Endodermal cell (in vitro differentiated cells): ENCODE measurements at regions not wholly inside any gene's neighbourhood (a gene's known extent, or its start where the extent isn't known, plus 50 kb on each side); places are given as distances from the start of the nearest gene placed in this dataset.

Experiments used
- DNase-seq: peaks from one replicate; pipeline ENCODE4 v3.0.0-alpha.2; 2017
- H3K27ac ChIP-seq: 2 replicates; pipeline ENCODE4 v1.5.1; 2013; ENCODE audit warnings: mild to moderate bottlenecking, low read depth, low read length, moderate library complexity
- H3K27me3 ChIP-seq: 2 replicates; pipeline ENCODE4 v1.6.1; 2013; ENCODE audit warnings: mild to moderate bottlenecking, low read length, moderate library complexity; ENCODE audit not compliant: insufficient read depth, control insufficient read depth, poor library complexity, severe bottlenecking
- H3K36me3 ChIP-seq: 2 replicates; pipeline ENCODE4 v1.7.0; 2013; ENCODE audit warnings: mild to moderate bottlenecking, low read length, moderate library complexity; ENCODE audit not compliant: control insufficient read depth, insufficient read depth
- H3K4me1 ChIP-seq: one replicate; pipeline ENCODE4 v1.7.0; 2013; ENCODE audit warnings: low read length; ENCODE audit not compliant: control insufficient read depth, insufficient read depth
- H3K4me3 ChIP-seq: 2 replicates; pipeline ENCODE4 v1.5.1; 2013; ENCODE audit warnings: mild to moderate bottlenecking, low read length, moderate library complexity
- H3K9ac ChIP-seq: 2 replicates; pipeline ENCODE4 v1.6.1; 2013; ENCODE audit warnings: mild to moderate bottlenecking, low read length, moderate library complexity; ENCODE audit not compliant: poor library complexity, severe bottlenecking; ENCODE audit errors: extremely low read depth
- H3K9me3 ChIP-seq: 2 replicates; pipeline ENCODE4 v1.6.1; 2013; ENCODE audit warnings: mild to moderate bottlenecking, low read length, moderate library complexity; ENCODE audit not compliant: control insufficient read depth
- H3K27ac Mint-ChIP-seq: 2 replicates; pipeline ENCODE4 v1.8.0; 2020; ENCODE audit warnings: mixed read lengths
- H3K27me3 Mint-ChIP-seq: 2 replicates; pipeline ENCODE4 v1.8.0; 2021; ENCODE audit warnings: mild to moderate bottlenecking, mixed read lengths; ENCODE audit not compliant: insufficient read depth
- H3K36me3 Mint-ChIP-seq: 2 replicates; pipeline ENCODE4 v1.8.0; 2020; ENCODE audit warnings: low read depth, mixed read lengths
- H3K4me1 Mint-ChIP-seq: 2 replicates; pipeline ENCODE4 v1.8.0; 2020; ENCODE audit warnings: mixed read lengths
- H3K4me3 Mint-ChIP-seq: 2 replicates; pipeline ENCODE4 v1.8.0; 2020; ENCODE audit warnings: mild to moderate bottlenecking, moderate library complexity, mixed read lengths
- H3K9me3 Mint-ChIP-seq: 2 replicates; pipeline ENCODE4 v1.8.0; 2020; ENCODE audit warnings: mild to moderate bottlenecking, mixed read lengths
- CTCF ChIP-seq: fragments of 200-600 bp; sonication (generic); conservative IDR thresholded peaks from 2 replicates; pipeline ENCODE4 v1.5.0; 2021; ENCODE audit warnings: antibody characterized with exemption, mild to moderate bottlenecking
- WGBS, 2 experiments: methylation state at CpG; one replicate each; pipeline versions ENCODE4 v1.1.5 to v1.1.7; 2013; ENCODE audit warnings: missing lambda C conversion rate in 2 of 2, mixed read lengths in 1 of 2; ENCODE audit not compliant: insufficient coverage in 1 of 2, insufficient read length in 1 of 2; 5-methylcytosine and 5-hydroxymethylcytosine counted together

GRCh38 chr10:116006508-116006907 is 266.5 kb downstream of the GFRA1 start:
- Histone ChIP-seq H3K9me3 (no peaks in the 10 kb centered on the region), H3K4me1 (peaks cover 3% of the 10 kb centered on the region), H3K27me3 (no peaks in the 10 kb centered on the region), H3K4me3 (no peak overlapping the region), H3K9ac (no peak overlapping the region), H3K36me3 (no peaks in the 10 kb centered on the region), H3K27ac (no peak overlapping the region)
- Mint-ChIP-seq H3K9me3 (no peaks in the 10 kb centered on the region), H3K27ac (no peak overlapping the region), H3K4me3 (no peak overlapping the region), H3K36me3 (no peaks in the 10 kb centered on the region), H3K27me3 (peaks cover 2% of the 10 kb centered on the region), H3K4me1 (peaks cover under 1% of the 10 kb centered on the region)
- TF ChIP-seq CTCF, result no peak
- no peak for DNase-seq

- no peak overlapping the region for H3K4me3 Mint-ChIP-seq
- no peaks in the 10 kb centered on the region for H3K36me3 ChIP-seq
- WGBS, 2 experiments, result 80 to 83% methylated on average over 2 of the region's 2 CpGs
- H3K9me3 Mint-ChIP-seq, result no peaks in the 10 kb centered on the region
- peaks cover 8% of the 10 kb centered on the region for H3K27me3 Mint-ChIP-seq
- H3K4me1 ChIP-seq, result peaks cover 3% of the 10 kb centered on the region
- no peak for DNase-seq
- no peak overlapping the region for H3K27ac Mint-ChIP-seq
- no peaks in the 10 kb centered on the region for H3K9me3 ChIP-seq
- H3K27ac ChIP-seq, result no peak overlapping the region
- H3K9ac ChIP-seq, result no peak overlapping the region
- H3K27me3 ChIP-seq, result no peaks in the 10 kb centered on the region
- no peak for TF ChIP-seq CTCF
- no peaks in the 10 kb centered on the region for H3K36me3 Mint-ChIP-seq
- peaks cover 11% of the 10 kb centered on the region for H3K4me1 Mint-ChIP-seq
- no peak overlapping the region for H3K4me3 ChIP-seq
These were observed 267.7 kb downstream of the GFRA1 start for GRCh38 chr10:116005301-116005700.

GRCh38 chr10:116002735-116003134 is 270.3 kb downstream of the GFRA1 start:
- Histone ChIP-seq H3K27me3 (no peaks in the 10 kb centered on the region), H3K9ac (no peak overlapping the region), H3K4me3 (no peak overlapping the region), H3K9me3 (peaks cover 6% of the 10 kb centered on the region), H3K27ac (no peak overlapping the region), H3K36me3 (no peaks in the 10 kb centered on the region), H3K4me1 (peaks cover 3% of the 10 kb centered on the region)
- Mint-ChIP-seq H3K4me1 (peaks cover 11% of the 10 kb centered on the region), H3K36me3 (no peaks in the 10 kb centered on the region), H3K27me3 (peaks cover 30% of the 10 kb centered on the region), H3K4me3 (no peak overlapping the region), H3K9me3 (no peaks in the 10 kb centered on the region), H3K27ac (no peak overlapping the region)
- TF ChIP-seq CTCF, result no peak
- 85% methylated on average over 1 of the region's 1 CpG; no CpG with 5 or more reads in 1 of the 2 experiments for WGBS, 2 experiments
- DNase-seq, result no peak
